Activated CD4-positive, alpha-beta T cell treated with anti-CD3 and anti-CD28 coated beads, Interleukin-2, amount 10 ng/mL, durations not matched to agents 24 days and 14 days (primary cell): ENCODE measurements at regions not wholly inside any gene's neighbourhood (a gene's known extent, or its start where the extent isn't known, plus 50 kb on each side); places are given as distances from the start of the nearest gene placed in this dataset.
"Not testable (repeated sequence)": the region's sequence is repeated elsewhere in the genome, so short reads cannot be mapped to it uniquely, and the experiment has no call there.

Experiments
- DNase-seq: peaks from one replicate; pipeline ENCODE4 v3.0.0; 2022
- H3K27ac Mint-ChIP-seq: one replicate; pipeline ENCODE4 v1.8.0; 2022; ENCODE audit warnings: mild to moderate bottlenecking, mixed read lengths
- H3K27me3 Mint-ChIP-seq: one replicate; pipeline ENCODE4 v1.8.0; 2022; ENCODE audit warnings: mixed read lengths
- H3K36me3 Mint-ChIP-seq: one replicate; pipeline ENCODE4 v1.8.0; 2022; ENCODE audit warnings: low read depth, mild to moderate bottlenecking, mixed read lengths
- H3K4me1 Mint-ChIP-seq: one replicate; pipeline ENCODE4 v1.8.0; 2021; ENCODE audit warnings: mixed read lengths
- H3K4me3 Mint-ChIP-seq: one replicate; pipeline ENCODE4 v1.8.0; 2022; ENCODE audit warnings: mild to moderate bottlenecking, moderate library complexity, mixed read lengths
- H3K9me3 Mint-ChIP-seq: one replicate; pipeline ENCODE4 v1.8.0; 2021; ENCODE audit warnings: mixed read lengths
- intact Hi-C: fragments of 100-400 bp; cut with micrococcal nuclease; formaldehyde crosslinking; loops from one replicate; pipeline ENCODE4 v1.15.1; 2023

GRCh38 chr1:206298032-206298392 lies 94.7 kb downstream of the SRGAP2 start:
- intact Hi-C loops, H3K4me1 Mint-ChIP-seq, H3K4me3 Mint-ChIP-seq, H3K27me3 Mint-ChIP-seq, H3K27ac Mint-ChIP-seq, H3K36me3 Mint-ChIP-seq, DNase-seq, H3K9me3 Mint-ChIP-seq: not testable (repeated sequence)

GRCh38 chr1:206299181-206299791 lies 95.9 kb downstream of the SRGAP2 start:
- H3K4me1 Mint-ChIP-seq, H3K9me3 Mint-ChIP-seq, H3K4me3 Mint-ChIP-seq, H3K27ac Mint-ChIP-seq, DNase-seq, H3K27me3 Mint-ChIP-seq, H3K36me3 Mint-ChIP-seq, intact Hi-C loops: not testable (repeated sequence)

GRCh38 chr1:206299942-206300341 lies 96.6 kb downstream of the SRGAP2 start:
- H3K27ac Mint-ChIP-seq, H3K4me3 Mint-ChIP-seq, H3K36me3 Mint-ChIP-seq, intact Hi-C loops, H3K27me3 Mint-ChIP-seq, DNase-seq, H3K9me3 Mint-ChIP-seq, H3K4me1 Mint-ChIP-seq: not testable (repeated sequence)

GRCh38 chr1:206302056-206302455 lies 98.7 kb downstream of the SRGAP2 start:
- H3K27ac Mint-ChIP-seq, DNase-seq, H3K27me3 Mint-ChIP-seq, intact Hi-C loops, H3K4me1 Mint-ChIP-seq, H3K4me3 Mint-ChIP-seq, H3K9me3 Mint-ChIP-seq: not testable (repeated sequence)
- H3K36me3 Mint-ChIP-seq, result peaks cover 12% of the 10 kb centered on the region

GRCh38 chr1:206307442-206307841 lies 104.1 kb downstream of the SRGAP2 start:
- H3K27ac Mint-ChIP-seq, H3K4me1 Mint-ChIP-seq, intact Hi-C loops, DNase-seq, H3K4me3 Mint-ChIP-seq, H3K27me3 Mint-ChIP-seq, H3K9me3 Mint-ChIP-seq: not testable (repeated sequence)
- peaks cover 14% of the 10 kb centered on the region for H3K36me3 Mint-ChIP-seq

- DNase-seq, H3K27me3 Mint-ChIP-seq, intact Hi-C loops: not testable (repeated sequence)
Observed at GRCh38 chr1:206310948-206311347, 107.6 kb downstream of the SRGAP2 start.

GRCh38 chr1:206311611-206312273 lies 108.4 kb downstream of the SRGAP2 start:
- H3K27me3 Mint-ChIP-seq, H3K9me3 Mint-ChIP-seq, H3K36me3 Mint-ChIP-seq, H3K27ac Mint-ChIP-seq, H3K4me3 Mint-ChIP-seq, DNase-seq, H3K4me1 Mint-ChIP-seq, intact Hi-C loops: not testable (repeated sequence)

More at GRCh38 chr1:206310948-206311347, 107.6 kb downstream of the SRGAP2 start:
- not testable (repeated sequence) for H3K4me1 Mint-ChIP-seq, H3K36me3 Mint-ChIP-seq, H3K27ac Mint-ChIP-seq, H3K4me3 Mint-ChIP-seq, H3K9me3 Mint-ChIP-seq

- H3K9me3 Mint-ChIP-seq, H3K27ac Mint-ChIP-seq, H3K27me3 Mint-ChIP-seq, H3K36me3 Mint-ChIP-seq, H3K4me3 Mint-ChIP-seq, DNase-seq, intact Hi-C loops, H3K4me1 Mint-ChIP-seq: not testable (repeated sequence)
Observed at GRCh38 chr1:206312274-206312665, 108.9 kb downstream of the SRGAP2 start.

- H3K36me3 Mint-ChIP-seq, DNase-seq, H3K4me1 Mint-ChIP-seq, H3K27me3 Mint-ChIP-seq, intact Hi-C loops, H3K27ac Mint-ChIP-seq, H3K4me3 Mint-ChIP-seq, H3K9me3 Mint-ChIP-seq: not testable (repeated sequence)
Observed at GRCh38 chr1:206314951-206315636, 111.8 kb downstream of the SRGAP2 start.

- intact Hi-C loops, H3K9me3 Mint-ChIP-seq, H3K27me3 Mint-ChIP-seq, DNase-seq, H3K4me1 Mint-ChIP-seq, H3K27ac Mint-ChIP-seq, H3K36me3 Mint-ChIP-seq, H3K4me3 Mint-ChIP-seq: not testable (repeated sequence)
Observed at GRCh38 chr1:206316901-206317300, 113.6 kb downstream of the SRGAP2 start.

GRCh38 chr1:206317878-206318514 lies 114.7 kb downstream of the SRGAP2 start:
- intact Hi-C loops, DNase-seq, H3K27me3 Mint-ChIP-seq, H3K27ac Mint-ChIP-seq, H3K4me3 Mint-ChIP-seq, H3K4me1 Mint-ChIP-seq, H3K36me3 Mint-ChIP-seq, H3K9me3 Mint-ChIP-seq: not testable (repeated sequence)

GRCh38 chr1:206320227-206320626 lies 116.9 kb downstream of the SRGAP2 start:
- DNase-seq, H3K4me3 Mint-ChIP-seq, intact Hi-C loops, H3K36me3 Mint-ChIP-seq, H3K4me1 Mint-ChIP-seq, H3K27ac Mint-ChIP-seq, H3K9me3 Mint-ChIP-seq, H3K27me3 Mint-ChIP-seq: not testable (repeated sequence)

GRCh38 chr1:206326159-206326939 lies 123.0 kb downstream of the SRGAP2 start:
- H3K27ac Mint-ChIP-seq, intact Hi-C loops, H3K27me3 Mint-ChIP-seq, H3K9me3 Mint-ChIP-seq, H3K4me1 Mint-ChIP-seq, H3K4me3 Mint-ChIP-seq, H3K36me3 Mint-ChIP-seq, DNase-seq: not testable (repeated sequence)

GRCh38 chr1:206331597-206331996 lies 128.3 kb downstream of the SRGAP2 start:
- H3K27ac Mint-ChIP-seq, H3K27me3 Mint-ChIP-seq, H3K36me3 Mint-ChIP-seq, H3K4me1 Mint-ChIP-seq, DNase-seq, H3K9me3 Mint-ChIP-seq, intact Hi-C loops, H3K4me3 Mint-ChIP-seq: not testable (repeated sequence)
